ENCODE measurements at regions not wholly inside any gene's neighbourhood (a gene's known extent, or its start where the extent isn't known, plus 50 kb on each side); places are given as distances from the start of the nearest gene placed in this dataset.

DNA sequence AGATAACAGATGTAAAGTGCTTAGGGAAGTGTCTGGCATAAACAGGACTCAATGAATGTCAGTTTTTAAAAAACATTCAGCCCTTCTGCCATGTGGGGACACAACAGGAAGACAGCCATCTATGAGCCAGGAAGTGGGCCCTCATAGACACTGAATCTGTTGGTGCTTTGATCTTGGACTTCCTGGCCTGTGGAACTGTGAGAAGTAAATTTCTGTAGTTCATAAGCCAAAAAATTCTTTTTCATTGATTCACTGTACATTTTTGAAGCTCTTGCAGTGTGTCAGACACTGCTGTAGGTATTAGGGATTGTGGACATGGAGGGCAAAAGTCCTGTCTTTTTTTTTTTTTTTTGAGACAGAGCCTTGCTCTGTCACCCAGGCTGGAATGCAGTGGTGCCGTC is 188.6 kb downstream of the HIPK3 start:
- TF ChIP-seq POLR2A (IDR thresholded peaks at IDR 0.05) = no peak
- TF ChIP-seq, protein P1, sequence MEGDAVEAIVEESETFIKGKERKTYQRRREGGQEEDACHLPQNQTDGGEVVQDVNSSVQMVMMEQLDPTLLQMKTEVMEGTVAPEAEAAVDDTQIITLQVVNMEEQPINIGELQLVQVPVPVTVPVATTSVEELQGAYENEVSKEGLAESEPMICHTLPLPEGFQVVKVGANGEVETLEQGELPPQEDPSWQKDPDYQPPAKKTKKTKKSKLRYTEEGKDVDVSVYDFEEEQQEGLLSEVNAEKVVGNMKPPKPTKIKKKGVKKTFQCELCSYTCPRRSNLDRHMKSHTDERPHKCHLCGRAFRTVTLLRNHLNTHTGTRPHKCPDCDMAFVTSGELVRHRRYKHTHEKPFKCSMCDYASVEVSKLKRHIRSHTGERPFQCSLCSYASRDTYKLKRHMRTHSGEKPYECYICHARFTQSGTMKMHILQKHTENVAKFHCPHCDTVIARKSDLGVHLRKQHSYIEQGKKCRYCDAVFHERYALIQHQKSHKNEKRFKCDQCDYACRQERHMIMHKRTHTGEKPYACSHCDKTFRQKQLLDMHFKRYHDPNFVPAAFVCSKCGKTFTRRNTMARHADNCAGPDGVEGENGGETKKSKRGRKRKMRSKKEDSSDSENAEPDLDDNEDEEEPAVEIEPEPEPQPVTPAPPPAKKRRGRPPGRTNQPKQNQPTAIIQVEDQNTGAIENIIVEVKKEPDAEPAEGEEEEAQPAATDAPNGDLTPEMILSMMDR (IDR thresholded peaks at IDR 0.05) = no peak

GRCh38 chr11:33444835-33445594 is 187.8 kb downstream of the HIPK3 start:
- 73 to 75% methylated on average over 4 of the region's 4 CpGs for WGBS, 2 donors
- intact Hi-C loops (cut with DNase I; ENCODE audit: low total_unique reads) = no loop called here
- DNase-seq (ENCODE audit: low spot score in 2 of 2) = no peak
- no peak overlapping the region for H3K4me3 ChIP-seq (ENCODE audit: low read depth, poor library complexity, severe bottlenecking)
- TF ChIP-seq POLR2A (IDR thresholded peaks at IDR 0.05) = no peak
- TF ChIP-seq, protein P1 (IDR thresholded peaks at IDR 0.05) = no peak

More for the DNA sequence above, 188.6 kb downstream of the HIPK3 start:
- whole genome bisulfite sequencing, 2 donors = 75 to 80% methylated on average over 1 of the region's 1 CpG
- DNase-seq (ENCODE audit: low spot score in 2 of 2) = no peak
- intact Hi-C loops (cut with DNase I; ENCODE audit: low total_unique reads) = no loop called here
- H3K4me3 ChIP-seq (ENCODE audit: low read depth, poor library complexity, severe bottlenecking) = no peak overlapping the region

GRCh38 chr11:33443684-33444083 is 186.5 kb downstream of the HIPK3 start:
- no peak for DNase-seq (ENCODE audit: low spot score in 2 of 2)
- H3K4me3 ChIP-seq (ENCODE audit: low read depth, poor library complexity, severe bottlenecking) = no peak overlapping the region
- no peak for TF ChIP-seq POLR2A (IDR thresholded peaks at IDR 0.05)
- TF ChIP-seq, protein P1 (IDR thresholded peaks at IDR 0.05) = no peak
- intact Hi-C loops (cut with DNase I; ENCODE audit: low total_unique reads) = no loop called here

GRCh38 chr11:33438301-33438700 is 181.1 kb downstream of the HIPK3 start:
- intact Hi-C loops (cut with DNase I; ENCODE audit: low total_unique reads) = no loop called here
- WGBS, 2 donors = 74% methylated on average over 7 of the region's 7 CpGs
- no peak overlapping the region for H3K4me3 ChIP-seq (ENCODE audit: low read depth, poor library complexity, severe bottlenecking)
- TF ChIP-seq POLR2A (IDR thresholded peaks at IDR 0.05) = no peak
- TF ChIP-seq, protein P1 (IDR thresholded peaks at IDR 0.05) = no peak
- DNase-seq (ENCODE audit: low spot score in 2 of 2) = no peak

DNA sequence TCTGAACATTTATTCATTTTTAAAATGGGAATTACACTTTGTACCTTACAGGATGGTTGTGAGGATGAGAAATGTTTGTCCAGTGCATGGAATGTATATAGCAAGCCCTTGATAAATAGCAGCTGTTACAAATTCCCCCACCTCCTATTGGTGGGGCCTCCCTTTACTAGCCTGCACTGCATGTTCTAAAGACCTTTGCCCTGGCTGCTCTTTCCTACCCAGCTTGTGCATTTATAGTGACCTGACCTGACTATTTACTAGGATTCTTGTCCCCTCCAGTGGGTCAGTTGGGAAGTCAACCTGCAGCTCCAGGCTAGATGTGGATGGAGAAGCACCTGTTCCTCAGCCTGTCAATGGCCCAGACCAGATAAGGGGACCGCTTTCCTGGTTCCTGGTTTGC is 180.3 kb downstream of the HIPK3 start:
- DNase-seq (ENCODE audit: low spot score in 2 of 2) = no peak
- WGBS, 2 donors = 83 to 92% methylated on average over 1 of the region's 1 CpG

More for the DNA sequence above, 180.3 kb downstream of the HIPK3 start:
- H3K4me3 ChIP-seq (ENCODE audit: low read depth, poor library complexity, severe bottlenecking) = no peak overlapping the region
- no peak for TF ChIP-seq POLR2A (IDR thresholded peaks at IDR 0.05)
- TF ChIP-seq, protein P1 (IDR thresholded peaks at IDR 0.05) = no peak
- intact Hi-C loops (cut with DNase I; ENCODE audit: low total_unique reads) = no loop called here
